Neuronal stem cell (in vitro differentiated cells): ENCODE measurements at regions not wholly inside any gene's neighbourhood (a gene's known extent, or its start where the extent isn't known, plus 50 kb on each side); places are given as distances from the start of the nearest gene placed in this dataset.

Experiments used
- DNase-seq: peaks from one replicate; pipeline ENCODE4 v3.0.0-alpha.2; 2013; ENCODE audit warnings: low spot score
- H2AFZ ChIP-seq: one replicate; pipeline ENCODE4 v1.6.1; 2013; ENCODE audit warnings: mild to moderate bottlenecking, low read length, inconsistent platforms
- H2AK5ac ChIP-seq: 2 replicates; pipeline ENCODE4 v1.6.1; 2013; ENCODE audit warnings: low read depth, mild to moderate bottlenecking, inconsistent platforms, low read length, moderate library complexity, mixed read lengths
- H2BK120ac ChIP-seq: 2 replicates; pipeline ENCODE4 v1.6.1; 2013; ENCODE audit warnings: low read depth, mild to moderate bottlenecking, inconsistent platforms, low read length, moderate library complexity, mixed read lengths
- H2BK12ac ChIP-seq: one replicate; pipeline ENCODE4 v1.6.1; 2013; ENCODE audit warnings: low read length, inconsistent platforms
- H2BK15ac ChIP-seq: 2 replicates; pipeline ENCODE4 v1.6.1; 2013; ENCODE audit warnings: mild to moderate bottlenecking, low read length, inconsistent platforms, mixed read lengths
- H2BK5ac ChIP-seq: one replicate; pipeline ENCODE4 v1.6.1; 2013; ENCODE audit warnings: inconsistent platforms, mild to moderate bottlenecking, low read length, moderate library complexity
- H3K14ac ChIP-seq: one replicate; pipeline ENCODE4 v1.6.1; 2013; ENCODE audit warnings: low read length, inconsistent platforms
- H3K18ac ChIP-seq: 2 replicates; pipeline ENCODE4 v1.6.1; 2013; ENCODE audit warnings: low read length, inconsistent platforms
- H3K23ac ChIP-seq: 2 replicates; pipeline ENCODE4 v1.6.1; 2013; ENCODE audit warnings: low read depth, mild to moderate bottlenecking, mixed read lengths, low read length, inconsistent platforms; ENCODE audit not compliant: poor library complexity
- H3K27ac ChIP-seq: replicated peaks from 3 replicates; pipeline ENCODE4 v1.5.1; 2013; ENCODE audit warnings: low read length, inconsistent platforms
- H3K27me3 ChIP-seq, 3 experiments: 2 replicates each; pipeline ENCODE4 v1.6.1; 2013; ENCODE audit warnings: low read length in 3 of 3, mild to moderate bottlenecking in 2 of 3, inconsistent platforms in 1 of 3, low read depth in 1 of 3, mixed read lengths in 1 of 3, moderate library complexity in 1 of 3; ENCODE audit not compliant: control insufficient read depth in 3 of 3, insufficient read depth in 3 of 3
- H3K36me3 ChIP-seq, 2 donors: replicated peaks in 1 of 2; 2 replicates each; pipeline ENCODE4 v1.6.1; 2013; ENCODE audit warnings: low read length in 2 of 2; ENCODE audit not compliant: control insufficient read depth in 2 of 2, insufficient read depth in 2 of 2
- H3K4ac ChIP-seq: 2 replicates; pipeline ENCODE4 v1.6.1; 2013; ENCODE audit warnings: inconsistent platforms, mild to moderate bottlenecking, low read length, moderate library complexity
- H3K4me1 ChIP-seq, 2 donors: 1 replicate in 1 of 2; 2 replicates in 1 of 2; pipeline ENCODE4 v1.6.1; 2013; ENCODE audit warnings: low read length in 2 of 2, low read depth in 1 of 2; ENCODE audit not compliant: control insufficient read depth in 2 of 2, insufficient read depth in 1 of 2
- H3K4me2 ChIP-seq: one replicate; pipeline ENCODE4 v1.6.1; 2013; ENCODE audit warnings: mild to moderate bottlenecking, low read length, inconsistent platforms; ENCODE audit not compliant: insufficient read depth, poor library complexity, severe bottlenecking
- H3K4me3 ChIP-seq, 2 donors: 2 replicates each; pipeline ENCODE4 v1.5.1; 2013; ENCODE audit warnings: low read length in 2 of 2, mild to moderate bottlenecking in 2 of 2, inconsistent platforms in 1 of 2, moderate library complexity in 1 of 2
- H3K79me1 ChIP-seq: one replicate; pipeline ENCODE4 v1.6.1; 2013; ENCODE audit warnings: low read depth, mild to moderate bottlenecking, inconsistent platforms, low read length, moderate library complexity
- H3K9ac ChIP-seq: one replicate; pipeline ENCODE4 v1.6.1; 2013; ENCODE audit warnings: mild to moderate bottlenecking, low read depth, low read length, inconsistent platforms; ENCODE audit not compliant: poor library complexity
- H3K9me3 ChIP-seq, 2 donors: replicated peaks in 1 of 2; 2 replicates each; pipeline versions ENCODE3 to v1.6.1; 2013; ENCODE audit warnings: low read length in 2 of 2, mild to moderate bottlenecking in 2 of 2, inconsistent platforms in 1 of 2, low read depth in 1 of 2, mixed read lengths in 1 of 2, moderate library complexity in 1 of 2; ENCODE audit not compliant: control insufficient read depth in 2 of 2, insufficient read depth in 1 of 2
- H4K8ac ChIP-seq: one replicate; pipeline ENCODE4 v1.6.1; 2013; ENCODE audit warnings: low read depth, mild to moderate bottlenecking, inconsistent platforms, low read length, moderate library complexity
- H4K91ac ChIP-seq: one replicate; pipeline ENCODE4 v1.6.1; 2013; ENCODE audit warnings: low read length, low read depth, mild to moderate bottlenecking, inconsistent platforms; ENCODE audit not compliant: poor library complexity
- WGBS, 2 donors: extraction: QIAGEN DNeasy Blood & Tissue Kit; methylation state at CpG; one replicate each; pipeline ENCODE4 v1.1.7; 2013; ENCODE audit warnings: missing lambda C conversion rate in 2 of 2, mixed read lengths in 1 of 2; ENCODE audit not compliant: insufficient read length in 2 of 2, insufficient replicate concordance in 1 of 2; ENCODE audit errors: extremely low coverage in 2 of 2; 5-methylcytosine and 5-hydroxymethylcytosine counted together

DNA sequence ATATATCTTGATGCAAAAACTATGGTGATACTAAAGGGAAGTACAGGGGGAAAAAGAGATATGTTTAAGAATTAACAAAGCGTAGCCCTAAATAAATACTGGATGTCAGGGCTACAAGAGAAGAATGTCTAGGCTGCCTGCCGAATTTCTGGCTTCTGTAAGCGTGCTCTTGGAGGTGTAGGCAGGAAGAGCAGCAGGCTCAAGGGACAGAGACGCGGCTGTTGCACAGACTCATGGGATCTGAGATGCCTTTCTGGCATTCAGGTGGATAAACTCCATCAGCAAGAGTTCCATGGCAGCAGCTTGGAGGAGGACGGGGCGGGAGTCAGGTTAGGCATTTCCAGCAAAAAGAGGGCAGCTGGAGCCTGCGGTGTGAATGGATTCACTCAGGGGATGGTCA, 123.2 kb upstream of the TWIST2 start:
- no CpG with 5 or more reads among the region's 8 CpGs for WGBS, 2 donors
- Histone ChIP-seq H3K14ac (no peak overlapping the region), H2BK120ac (no peak overlapping the region), H3K18ac (no peak overlapping the region), H3K4me1 (peaks cover 0 to 7% of the 10 kb centered on the region in 2 donors), H3K36me3 (no peaks in the 10 kb centered on the region), H4K8ac (no peak overlapping the region), H3K9me3 (no peaks in the 10 kb centered on the region), H3K4me2 (no peak overlapping the region), H3K4ac (no peak overlapping the region), H2BK15ac (no peak overlapping the region), H3K9ac (no peak overlapping the region), H3K23ac (no peak overlapping the region), H4K91ac (no peak overlapping the region), H3K4me3 (no peak overlapping the region), H2AFZ (no peak overlapping the region), H3K27ac (no peak overlapping the region), H2BK12ac (no peak overlapping the region), H3K27me3 (peaks cover 0 to 10% (median 1%) of the 10 kb centered on the region in 3 experiments), H2AK5ac (no peak overlapping the region), H2BK5ac (no peak overlapping the region), H3K79me1 (no peaks in the 10 kb centered on the region)
- DNase-seq = no peak

GRCh38 chr2:238725298-238725697, 122.6 kb upstream of the TWIST2 start:
- H3K79me1 ChIP-seq = no peaks in the 10 kb centered on the region
- no peak overlapping the region for H4K91ac ChIP-seq
- no peak overlapping the region for H3K14ac ChIP-seq
- no peak overlapping the region for H2BK12ac ChIP-seq
- H3K36me3 ChIP-seq = no peaks in the 10 kb centered on the region
- no peaks in the 10 kb centered on the region for H3K9me3 ChIP-seq
- no CpG with 5 or more reads among the region's 4 CpGs for WGBS, 2 donors
- H3K4ac ChIP-seq = no peak overlapping the region
- H2BK120ac ChIP-seq = no peak overlapping the region
- H3K27me3 ChIP-seq = peaks cover 0 to 10% (median 1%) of the 10 kb centered on the region in 3 experiments
- H3K27ac ChIP-seq = no peak overlapping the region
- no peak overlapping the region for H2AFZ ChIP-seq
- H3K23ac ChIP-seq = no peak overlapping the region
- H3K4me1 ChIP-seq = peaks cover 0 to 6% of the 10 kb centered on the region in 2 donors
- DNase-seq = no peak
- H3K4me3 ChIP-seq = no peak overlapping the region
- no peak overlapping the region for H3K4me2 ChIP-seq
- no peak overlapping the region for H3K18ac ChIP-seq
- H2BK15ac ChIP-seq = no peak overlapping the region
- no peak overlapping the region for H4K8ac ChIP-seq
- H2BK5ac ChIP-seq = no peak overlapping the region
- no peak overlapping the region for H2AK5ac ChIP-seq
- no peak overlapping the region for H3K9ac ChIP-seq

GRCh38 chr2:238726670-238727584, 121.0 kb upstream of the TWIST2 start:
- WGBS, 2 donors = no CpG with 5 or more reads among the region's 17 CpGs
- H2BK12ac ChIP-seq = no peak overlapping the region
- H2BK15ac ChIP-seq = no peak overlapping the region
- no peaks in the 10 kb centered on the region for H3K79me1 ChIP-seq
- H2AFZ ChIP-seq = no peak overlapping the region
- no peak overlapping the region for H3K23ac ChIP-seq
- peaks cover 0 to 10% (median 1%) of the 10 kb centered on the region in 3 experiments for H3K27me3 ChIP-seq
- H4K8ac ChIP-seq = no peak overlapping the region
- no peak overlapping the region for H3K14ac ChIP-seq
- H3K4me1 ChIP-seq = no peaks in the 10 kb centered on the region
- no peak overlapping the region for H2AK5ac ChIP-seq
- no peak overlapping the region for H2BK120ac ChIP-seq
- no peak overlapping the region for H3K18ac ChIP-seq
- no peak for DNase-seq
- no peak overlapping the region for H2BK5ac ChIP-seq
- no peaks in the 10 kb centered on the region for H3K36me3 ChIP-seq
- no peak overlapping the region for H3K4ac ChIP-seq
- no peak overlapping the region for H3K4me2 ChIP-seq
- H3K4me3 ChIP-seq = no peak overlapping the region
- H3K9ac ChIP-seq = no peak overlapping the region
- H3K27ac ChIP-seq = no peak overlapping the region
- no peak overlapping the region for H4K91ac ChIP-seq
- no peaks in the 10 kb centered on the region for H3K9me3 ChIP-seq

DNA sequence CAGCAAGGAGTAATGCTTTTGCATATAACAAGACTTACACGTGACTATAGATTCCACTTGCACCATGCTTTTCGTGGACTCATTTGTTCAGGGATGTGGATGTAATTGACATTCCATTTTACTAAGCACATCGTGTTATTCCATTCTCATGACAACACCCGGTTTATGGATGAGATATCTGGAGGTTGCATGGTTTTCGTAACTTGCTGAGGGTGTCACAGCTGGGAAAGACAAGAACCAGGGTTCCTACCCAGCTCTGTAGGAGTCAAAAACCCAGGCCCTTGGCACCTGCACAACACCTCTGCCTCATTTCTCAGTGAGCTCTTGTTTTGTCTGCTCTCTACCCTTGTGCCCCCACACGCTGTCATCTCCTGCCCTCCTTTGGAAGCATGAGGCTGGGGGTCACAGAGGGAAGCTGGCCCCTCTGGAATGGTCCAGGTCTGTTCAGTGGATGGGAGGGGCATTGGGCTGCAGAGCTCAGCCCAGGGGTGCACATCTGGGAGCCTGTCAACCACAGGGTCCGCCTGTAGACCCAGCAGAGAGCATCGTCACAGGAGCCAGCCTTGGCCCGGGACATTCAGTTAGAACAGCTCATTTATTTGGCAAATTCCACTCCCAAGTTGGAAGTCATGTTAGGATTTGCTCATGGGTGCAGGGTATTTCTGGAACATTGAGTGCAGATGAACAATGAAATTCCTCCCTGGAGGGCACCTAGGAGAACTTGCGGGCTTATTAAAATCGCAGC, 120.1 kb upstream of the TWIST2 start:
- Histone ChIP-seq H3K14ac (no peak overlapping the region), H3K9me3 (no peaks in the 10 kb centered on the region), H3K18ac (no peak overlapping the region), H2BK5ac (no peak overlapping the region), H2BK15ac (no peak overlapping the region), H2AK5ac (no peak overlapping the region), H3K4me1 (no peaks in the 10 kb centered on the region), H3K4me2 (no peak overlapping the region), H2BK120ac (no peak overlapping the region), H4K8ac (no peak overlapping the region), H2BK12ac (no peak overlapping the region), H3K4me3 (no peak overlapping the region), H2AFZ (no peak overlapping the region), H3K9ac (no peak overlapping the region), H3K4ac (no peak overlapping the region), H4K91ac (no peak overlapping the region), H3K79me1 (no peaks in the 10 kb centered on the region), H3K36me3 (no peaks in the 10 kb centered on the region), H3K23ac (no peak overlapping the region), H3K27ac (no peak overlapping the region), H3K27me3 (peaks cover 0 to 10% (median 1%) of the 10 kb centered on the region in 3 experiments)
- no CpG with 5 or more reads among the region's 11 CpGs for WGBS, 2 donors
- DNase-seq = no peak
